HG02571 (cell line): ENCODE measurements at regions not wholly inside any gene's neighbourhood (a gene's known extent, or its start where the extent isn't known, plus 50 kb on each side); places are given as distances from the start of the nearest gene placed in this dataset.
"Not testable (repeated sequence)": the region's sequence is repeated elsewhere in the genome, so short reads cannot be mapped to it uniquely, and the experiment has no call there.

Source experiments
- ATAC-seq: cut with Tn5 transposase; IDR thresholded peaks from one replicate; pipeline ENCODE4 v1.9.1; 2021; ENCODE audit warnings: mild to moderate bottlenecking, moderate library complexity; ENCODE audit not compliant: unreplicated experiment

DNA sequence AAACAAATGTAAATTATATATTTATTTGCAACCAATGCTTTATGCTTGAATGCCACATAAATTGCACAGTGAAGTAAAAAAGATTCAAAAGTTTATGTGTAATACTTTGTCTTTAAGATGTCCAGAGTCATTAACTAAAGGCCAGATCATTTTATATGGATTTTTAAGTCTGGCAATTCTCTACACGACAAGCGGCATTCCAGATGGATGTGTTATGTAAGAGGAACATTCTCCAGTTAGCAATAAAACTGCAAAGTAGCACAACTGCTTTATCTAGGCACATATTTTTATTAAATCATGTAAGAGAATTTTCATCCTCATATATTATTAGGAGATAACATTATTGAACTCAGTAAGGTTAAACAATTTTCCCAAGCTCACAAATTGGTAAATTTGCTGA, 1717.7 kb upstream of the SEL1L start:
- ATAC-seq = no peak

DNA sequence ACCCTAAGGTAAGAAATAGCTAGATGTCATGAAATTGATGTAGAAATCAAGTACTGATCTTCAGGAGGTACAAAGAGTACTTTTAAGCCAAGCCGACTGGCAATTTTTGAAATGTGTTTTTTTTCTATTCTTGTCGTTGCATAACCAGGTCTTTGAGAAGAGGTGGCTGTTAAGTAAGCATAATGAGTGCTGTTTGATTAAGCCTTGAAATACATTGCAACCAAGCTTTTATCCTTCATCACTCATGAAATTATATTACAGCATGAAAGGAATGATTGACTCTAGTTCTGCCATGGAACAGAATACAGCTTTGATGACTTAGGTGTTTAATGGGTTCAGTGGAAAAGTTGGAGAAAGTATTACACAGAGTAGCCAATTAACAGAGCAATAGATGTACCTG, 1720.2 kb upstream of the SEL1L start:
- no peak for ATAC-seq

DNA sequence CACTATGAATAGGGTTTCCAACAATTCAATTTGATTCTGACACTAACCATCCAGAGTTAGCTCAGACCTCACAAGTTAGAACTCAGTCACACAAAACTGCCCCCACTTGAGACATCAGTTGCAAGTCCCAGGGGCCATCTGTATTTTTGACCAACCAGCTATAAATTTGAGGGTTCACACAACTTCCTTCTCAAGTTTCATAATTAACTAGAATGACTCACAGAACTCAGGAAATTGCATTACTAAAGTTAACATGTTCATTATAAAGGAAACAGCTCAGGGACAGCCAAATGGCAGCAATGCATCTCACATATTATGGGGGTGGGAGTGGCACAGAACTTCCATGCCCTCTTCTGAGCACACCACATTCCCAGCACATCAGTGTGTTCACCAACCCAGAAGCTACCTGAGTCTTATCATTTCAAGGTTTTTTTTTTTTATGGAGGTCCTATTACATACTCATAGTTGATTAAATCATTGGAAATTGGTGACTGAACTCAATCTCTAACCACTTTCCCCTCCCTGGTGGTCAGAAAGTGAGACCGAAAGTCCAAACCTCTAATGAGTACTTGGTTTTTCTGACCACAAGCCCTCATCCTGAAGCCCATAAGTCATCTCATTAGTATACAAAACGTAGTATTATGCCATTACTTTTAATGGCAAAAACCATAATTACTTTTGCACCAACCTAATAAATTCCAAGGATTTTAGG, 1721.5 kb upstream of the SEL1L start:
- ATAC-seq = no peak

DNA sequence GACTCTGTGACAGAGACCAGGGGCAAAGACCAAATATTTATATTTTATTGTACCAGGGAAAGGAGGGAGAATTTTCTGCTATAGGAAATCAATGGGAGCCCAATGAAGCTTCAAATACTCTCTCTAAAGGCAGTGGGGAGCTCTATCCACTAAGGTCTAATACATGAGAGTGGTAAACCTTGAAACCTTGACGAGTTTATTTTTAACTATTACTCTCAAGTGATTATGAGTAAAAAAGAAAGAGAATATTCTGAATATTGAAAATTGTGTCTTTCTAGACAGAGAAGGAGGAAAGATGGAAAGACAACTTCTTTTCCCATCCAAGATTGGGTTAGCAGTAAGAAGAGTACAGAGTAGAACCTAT, 1722.1 kb upstream of the SEL1L start:
- ATAC-seq = no peak

DNA sequence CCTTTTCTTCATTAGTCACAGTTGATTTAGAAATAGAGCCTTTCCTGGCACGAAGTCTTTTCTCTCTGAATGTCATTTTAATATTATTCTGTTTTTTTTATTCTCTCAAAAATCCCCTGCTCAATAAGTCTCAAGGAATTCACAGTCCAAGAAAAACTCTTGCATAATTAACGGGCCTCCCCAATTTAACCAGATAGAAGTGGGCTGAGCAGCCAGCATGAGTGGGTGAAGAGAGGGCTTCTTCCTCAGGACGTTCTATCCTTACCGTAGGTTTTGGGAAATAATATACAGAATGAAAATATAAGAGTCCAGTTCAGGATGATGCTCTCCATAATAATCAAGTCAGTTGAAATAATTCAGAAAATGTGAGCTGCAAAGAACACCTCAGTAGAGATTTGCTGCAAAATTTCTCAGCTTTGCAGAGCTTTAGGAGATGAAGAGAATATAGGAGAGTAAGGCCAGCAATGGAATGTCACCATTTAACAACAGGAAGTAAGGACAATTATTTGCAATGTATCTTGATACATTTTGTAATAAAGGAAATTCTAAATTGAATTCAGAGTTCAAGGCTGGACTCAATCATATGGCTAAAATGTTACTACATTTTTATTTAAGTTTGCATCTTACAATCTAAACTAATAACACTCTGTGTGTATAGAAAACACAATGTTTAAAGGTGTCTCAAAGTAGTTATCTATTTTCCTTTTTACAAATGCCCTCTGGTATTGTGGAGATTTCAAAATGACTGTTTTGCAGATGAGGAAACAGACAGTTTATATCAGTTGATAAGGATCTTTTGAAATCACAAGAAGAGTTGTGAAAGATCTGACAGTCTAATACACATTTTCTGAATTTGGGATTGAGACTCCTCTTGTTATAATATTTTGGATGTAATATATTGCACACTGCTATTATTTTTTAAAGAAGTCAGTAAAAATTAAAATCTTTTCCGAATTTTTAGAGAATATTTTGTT, 1724.1 kb upstream of the SEL1L start:
- no peak for ATAC-seq

DNA sequence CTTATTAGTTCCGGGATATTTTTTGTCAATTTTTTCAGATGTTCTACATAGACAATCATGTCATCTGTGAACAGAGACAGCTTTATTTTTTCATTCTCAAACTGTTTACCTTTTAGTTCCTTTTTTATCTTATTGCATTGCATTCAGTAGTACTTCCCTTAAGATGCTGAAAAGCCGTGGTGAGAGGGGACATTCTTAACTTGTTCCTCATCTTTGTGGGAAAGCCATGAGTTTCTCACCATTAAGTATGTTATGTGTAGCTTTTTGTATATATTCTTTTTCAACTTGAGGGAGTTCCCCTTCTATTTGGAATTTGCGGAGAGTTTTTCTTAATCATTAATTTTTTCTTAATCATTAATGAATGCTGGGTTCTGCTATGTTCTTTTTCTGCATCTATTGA, 1727.1 kb upstream of the SEL1L start:
- no peak for ATAC-seq

DNA sequence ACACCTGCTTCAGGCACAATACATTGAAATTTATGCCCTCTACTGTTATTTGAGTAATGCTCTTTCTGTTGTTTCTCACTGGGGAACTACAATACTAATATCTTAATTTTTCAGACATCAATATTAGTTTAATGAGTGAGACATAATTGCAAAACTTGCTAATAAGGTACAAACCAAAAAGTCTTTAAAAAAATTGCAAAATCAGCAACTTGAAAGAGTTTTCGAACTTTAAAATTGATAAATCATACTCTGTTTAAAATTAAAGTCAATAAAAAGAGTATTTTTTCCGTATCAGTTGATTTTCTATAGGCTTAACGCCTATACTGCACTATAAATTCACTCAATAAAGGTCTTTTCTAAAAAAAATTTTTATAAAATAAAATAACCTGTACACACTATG, 1735.9 kb upstream of the SEL1L start:
- ATAC-seq = no peak

DNA sequence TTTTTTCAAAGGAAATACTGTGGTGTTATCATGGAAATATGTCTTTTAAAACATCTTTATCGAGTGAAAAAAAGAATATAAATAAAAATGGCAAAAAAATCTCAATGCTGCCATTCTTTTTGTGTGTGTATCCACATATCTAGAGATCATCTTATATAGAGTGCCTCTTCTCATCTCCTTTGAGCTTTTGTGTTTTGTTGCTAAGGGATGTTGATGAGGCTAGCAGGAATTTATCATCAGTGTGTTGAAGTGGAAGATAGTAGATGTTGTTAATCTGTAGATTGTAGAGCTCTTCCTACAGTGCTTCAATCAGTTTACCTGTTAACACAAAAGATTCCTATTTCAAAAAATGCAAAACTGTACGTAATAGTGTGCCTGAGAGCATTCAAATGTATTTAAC, 1738.0 kb upstream of the SEL1L start:
- ATAC-seq = no peak

DNA sequence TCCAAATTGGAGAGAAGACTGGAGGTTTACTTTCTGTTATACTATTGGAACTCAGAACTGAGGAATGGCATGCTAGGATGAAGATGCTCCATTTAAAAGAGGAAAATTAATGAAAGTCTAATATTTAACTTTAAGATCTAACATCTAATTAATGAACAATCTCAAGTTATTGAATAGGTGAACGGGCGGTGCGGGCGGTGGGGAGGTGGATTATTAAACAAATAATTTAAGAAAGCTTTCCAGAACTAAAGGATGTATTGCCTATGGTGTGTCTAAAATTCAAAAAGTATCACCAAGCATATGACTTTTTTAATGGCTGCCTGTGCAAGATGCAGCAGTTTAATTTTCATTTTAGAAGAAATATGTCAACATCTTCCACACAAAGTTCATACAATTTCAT, 1747.1 kb upstream of the SEL1L start:
- no peak for ATAC-seq

DNA sequence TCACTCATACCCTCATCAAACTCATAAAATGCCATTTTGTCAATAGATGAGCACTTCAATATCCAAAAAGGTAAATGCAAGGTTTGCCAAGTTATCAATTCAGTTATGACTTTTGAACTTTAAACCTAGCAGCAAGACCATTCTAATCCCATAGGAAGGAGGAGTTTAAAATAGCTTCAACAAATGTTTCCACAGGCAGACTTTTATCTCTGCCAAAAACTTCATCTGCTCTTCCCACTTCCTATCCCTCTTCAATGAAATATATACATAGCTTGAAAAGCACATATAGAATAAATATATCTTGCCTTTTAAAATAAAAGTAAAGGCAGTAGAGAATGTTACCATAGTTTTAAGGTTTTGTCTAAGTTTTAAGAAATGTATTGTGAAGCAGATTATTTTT, 1749.1 kb upstream of the SEL1L start:
- no peak for ATAC-seq

DNA sequence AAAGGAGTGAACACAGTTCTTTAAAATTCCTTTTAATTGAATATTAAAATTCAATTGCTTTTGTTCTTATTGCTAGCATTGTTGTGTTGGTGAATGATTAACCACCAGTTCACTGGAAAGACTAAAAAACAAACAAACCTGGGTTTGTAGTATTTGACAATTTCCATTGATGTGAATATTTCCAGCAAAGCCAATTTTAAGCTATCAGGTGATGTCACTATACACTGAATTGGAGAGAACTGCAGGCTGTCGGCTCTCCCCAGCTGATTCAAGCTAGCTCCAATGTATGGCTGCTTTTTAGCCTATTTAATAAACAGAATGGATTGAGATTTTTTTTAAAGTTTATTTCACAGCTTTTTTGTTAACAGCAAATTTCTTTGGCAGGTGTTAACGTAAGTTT, 1753.6 kb upstream of the SEL1L start:
- ATAC-seq = no peak

DNA sequence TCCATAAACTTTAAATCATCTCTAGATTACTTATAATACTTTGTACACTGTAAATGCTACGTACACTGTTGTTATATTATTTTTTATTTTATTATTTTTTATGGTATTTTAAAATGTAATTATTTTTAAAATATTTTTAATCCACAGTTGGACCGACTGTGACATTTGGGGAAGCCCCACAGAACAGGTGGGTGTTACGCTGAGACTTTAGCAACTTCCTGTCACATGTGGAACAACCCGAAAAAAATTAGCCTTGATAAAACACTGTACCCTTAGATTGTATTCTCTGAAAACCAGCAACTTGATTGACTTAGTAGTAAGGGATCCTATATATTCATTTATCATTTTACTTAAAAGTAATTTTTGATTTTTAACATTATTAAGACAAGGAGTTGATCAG, 1755.7 kb upstream of the SEL1L start:
- ATAC-seq = no peak

DNA sequence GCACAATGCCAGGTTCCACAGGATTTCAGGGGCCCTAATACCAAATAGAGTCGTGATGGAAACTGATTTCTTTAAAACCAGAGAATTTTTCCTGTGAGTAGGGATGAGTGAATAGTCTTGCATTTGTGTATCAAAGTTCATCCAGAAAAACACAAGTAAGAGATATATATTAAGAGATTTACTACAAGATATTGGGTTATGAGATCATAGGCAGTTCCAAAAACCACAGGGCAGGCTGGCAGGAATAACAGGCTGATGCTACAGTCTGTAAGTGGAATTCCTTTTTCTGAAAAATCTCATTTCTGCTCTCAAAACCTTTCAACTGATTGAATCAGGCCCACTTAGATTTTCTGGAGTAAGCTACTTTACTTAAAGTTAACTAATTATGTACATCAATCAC, 1756.2 kb upstream of the SEL1L start:
- no peak for ATAC-seq

DNA sequence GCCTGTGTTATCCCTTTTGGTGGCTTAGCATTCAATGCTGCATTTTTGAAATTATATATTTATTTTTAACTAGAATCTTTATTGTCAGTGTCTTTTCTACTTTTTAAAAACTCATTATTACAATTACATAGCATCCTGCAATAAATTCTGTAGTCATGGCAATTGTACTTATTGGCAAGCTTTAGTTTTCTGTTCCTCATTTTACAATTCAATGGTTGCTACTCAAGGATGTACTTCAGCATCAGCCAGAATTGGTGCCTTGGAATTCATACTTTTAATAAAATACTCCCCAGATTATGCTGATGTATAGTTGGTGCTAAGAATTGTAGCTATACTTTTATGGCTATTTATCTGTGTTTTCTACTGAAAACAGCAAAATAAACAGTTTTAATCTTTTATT, 1756.8 kb upstream of the SEL1L start:
- ATAC-seq = no peak

DNA sequence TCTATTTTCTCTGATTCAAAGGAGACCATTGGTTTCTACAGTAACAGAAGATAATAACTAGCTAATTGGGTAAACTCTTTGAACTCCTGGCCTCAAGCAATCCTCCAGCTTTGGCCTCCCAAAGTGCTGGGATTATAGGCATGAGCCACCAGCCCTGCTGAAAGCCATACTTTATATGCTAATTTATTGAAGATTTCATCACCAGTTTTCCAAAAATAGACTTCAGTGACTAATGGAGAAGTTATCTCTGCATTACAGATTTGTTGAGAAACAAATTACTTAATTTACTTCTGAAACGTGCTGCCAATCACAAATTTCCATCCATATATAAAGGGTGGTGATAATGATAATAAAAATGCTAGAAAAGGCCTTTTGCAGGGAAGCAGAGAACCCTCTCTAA, 1758.1 kb upstream of the SEL1L start:
- ATAC-seq = no peak

DNA sequence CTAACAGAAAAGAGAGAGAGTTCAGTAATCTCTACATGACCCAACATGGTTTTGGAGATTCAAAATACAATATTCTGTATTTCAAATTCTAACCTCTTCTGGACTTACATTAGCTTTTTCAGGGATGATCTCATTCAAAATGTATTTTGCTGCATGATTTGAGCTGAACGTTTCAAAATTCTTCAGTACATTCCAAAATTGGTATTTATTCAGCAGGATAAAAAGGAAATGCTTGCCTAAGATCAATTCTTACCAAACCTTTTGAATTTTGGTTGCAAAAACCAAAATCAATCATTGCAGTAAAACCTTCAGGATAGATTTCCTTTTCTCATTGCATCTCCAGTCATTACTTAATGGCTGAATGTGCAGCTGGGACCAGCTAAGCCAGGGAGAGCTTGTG, 1761.3 kb upstream of the SEL1L start:
- no peak for ATAC-seq

DNA sequence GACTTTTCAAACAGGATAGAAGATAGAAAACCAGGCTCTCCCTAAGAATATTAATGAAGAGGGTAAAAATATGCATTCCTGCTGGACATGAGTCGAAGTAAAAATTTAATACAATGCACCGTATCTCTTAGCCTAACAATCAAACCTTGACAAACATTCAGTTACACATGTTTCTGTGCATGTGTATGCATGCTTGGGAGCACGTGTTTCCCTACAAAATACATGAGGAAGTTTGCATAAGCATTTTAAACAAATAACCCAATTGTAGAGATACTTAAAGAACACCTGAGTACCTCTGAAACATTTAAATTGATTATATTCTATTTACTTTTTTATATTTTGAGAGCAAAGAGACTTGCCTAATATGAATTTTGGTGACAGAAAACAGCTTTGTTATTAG, 1763.7 kb upstream of the SEL1L start:
- ATAC-seq = no peak

DNA sequence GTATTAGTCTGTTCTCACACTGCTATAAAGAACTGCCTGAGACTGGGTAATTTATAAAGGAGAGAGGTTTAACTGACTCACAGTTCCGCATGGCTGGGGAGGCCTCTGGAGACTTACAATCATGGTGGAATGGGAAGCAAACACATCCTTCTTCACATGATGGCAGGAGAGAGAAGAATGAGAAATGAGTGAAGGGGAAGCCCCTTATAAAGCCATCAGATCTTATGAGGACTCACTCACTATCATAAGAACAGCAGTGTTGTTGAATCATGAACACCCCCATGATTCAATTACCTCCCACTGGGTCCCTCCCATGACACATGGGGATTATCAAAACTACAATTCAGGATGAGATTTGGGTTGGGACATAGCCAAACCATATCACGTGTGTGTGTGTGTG, 1764.4 kb upstream of the SEL1L start:
- not testable (repeated sequence) for ATAC-seq

DNA sequence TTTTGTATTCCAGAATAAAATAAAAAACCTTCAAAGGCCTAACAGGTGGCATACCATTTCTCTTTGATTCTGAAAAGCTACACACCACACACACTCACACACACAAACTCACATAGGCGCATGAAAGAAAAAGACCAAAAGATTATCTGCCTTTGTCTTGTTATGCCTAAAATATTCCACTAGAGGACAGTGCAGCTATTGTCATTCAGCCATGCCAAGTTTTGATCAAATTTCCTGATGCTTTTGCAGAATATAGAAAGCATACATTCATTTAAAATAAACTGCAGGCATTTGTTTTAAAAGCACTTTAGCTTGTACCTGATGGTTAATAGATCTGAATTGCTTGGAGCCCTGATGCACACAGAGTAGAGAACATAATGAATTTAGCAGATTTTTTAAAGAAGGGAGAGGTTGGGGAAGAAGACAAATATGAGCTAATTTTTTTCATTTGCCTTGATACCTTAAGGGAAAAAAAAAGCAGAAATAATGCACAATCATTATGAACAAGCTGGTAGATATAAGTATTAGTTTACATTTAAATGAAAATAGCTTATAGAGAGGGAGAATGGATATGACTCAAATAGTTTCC, 1766.9 kb upstream of the SEL1L start:
- no peak for ATAC-seq

DNA sequence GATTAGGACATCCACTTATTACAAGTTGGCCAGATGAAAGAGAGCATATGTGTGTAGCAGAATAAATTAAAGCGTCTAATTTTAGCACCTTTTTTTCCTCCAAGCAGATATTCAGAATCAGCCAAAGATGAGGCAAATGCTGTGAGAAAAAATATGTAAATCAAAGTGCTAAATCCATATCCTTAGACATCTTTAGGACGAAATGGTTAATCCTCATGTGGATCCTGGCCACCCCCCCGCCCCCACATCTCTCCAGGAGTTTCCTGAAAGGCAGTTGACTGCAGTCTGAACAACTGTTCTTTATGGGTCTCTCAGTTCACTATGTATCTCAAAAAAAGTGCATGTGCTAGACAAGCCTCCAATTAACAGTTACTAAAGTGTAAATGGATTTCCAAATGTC, 1768.1 kb upstream of the SEL1L start:
- ATAC-seq = no peak

DNA sequence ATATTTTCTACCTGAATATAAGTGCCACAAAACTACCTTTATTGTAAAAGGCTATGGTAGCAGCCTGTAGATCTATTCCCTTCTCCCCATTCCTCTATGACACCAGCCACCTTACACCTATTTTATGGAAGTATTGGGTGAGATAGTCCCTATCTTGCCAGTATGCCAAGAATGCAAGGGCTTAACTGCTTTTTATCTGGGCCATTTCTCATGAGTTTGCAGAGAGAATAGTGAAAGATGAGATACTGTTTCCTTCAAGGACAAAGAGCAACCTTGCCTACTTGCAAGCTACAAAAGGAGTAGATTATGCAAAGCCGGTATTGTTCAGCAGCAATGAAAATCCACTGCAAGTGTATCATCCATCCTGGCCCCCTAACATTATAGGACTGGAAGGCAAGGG, 1775.6 kb upstream of the SEL1L start:
- ATAC-seq = no peak

DNA sequence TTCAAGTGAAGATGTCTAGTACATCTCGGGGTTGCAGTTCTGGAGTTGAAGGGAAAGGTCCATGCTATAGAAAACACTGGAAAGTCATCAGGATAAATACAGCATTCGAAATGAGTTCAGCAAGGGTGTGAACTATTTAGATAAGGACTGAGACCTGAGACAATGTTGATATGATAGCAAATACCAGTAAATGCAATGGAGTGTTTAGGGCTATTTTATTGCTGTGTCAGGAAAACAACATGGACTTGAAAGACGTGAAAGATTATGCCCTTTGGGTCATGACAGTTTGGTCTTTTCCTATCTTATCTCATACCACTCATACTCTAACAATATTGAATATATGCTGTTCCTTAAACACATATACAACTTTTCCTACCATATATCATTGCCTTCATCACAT, 1776.2 kb upstream of the SEL1L start:
- no peak for ATAC-seq
